ENCODE measurements at regions not wholly inside any gene's neighbourhood (a gene's known extent, or its start where the extent isn't known, plus 50 kb on each side); places are given as distances from the start of the nearest gene placed in this dataset.

DNA sequence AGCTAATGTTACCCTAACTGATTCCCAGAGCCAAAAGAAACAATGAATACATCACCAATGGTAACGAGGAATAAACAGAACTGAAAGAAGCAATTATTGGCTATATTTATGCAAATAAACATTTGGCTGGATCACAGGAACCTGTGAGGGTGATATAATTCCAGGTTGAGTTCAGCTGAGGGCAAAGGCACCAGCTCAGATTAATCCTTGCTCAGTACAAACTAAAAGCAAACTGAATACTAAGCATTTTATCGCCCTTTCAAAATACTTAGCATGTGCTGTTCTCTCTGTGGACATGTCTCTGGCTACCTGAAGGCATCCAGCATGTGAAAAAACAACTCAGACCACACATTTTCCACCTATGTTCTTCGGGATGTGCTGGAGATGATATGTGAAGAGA lies 791.7 kb downstream of the METTL4 start:
- TF ChIP-seq, protein P1, sequence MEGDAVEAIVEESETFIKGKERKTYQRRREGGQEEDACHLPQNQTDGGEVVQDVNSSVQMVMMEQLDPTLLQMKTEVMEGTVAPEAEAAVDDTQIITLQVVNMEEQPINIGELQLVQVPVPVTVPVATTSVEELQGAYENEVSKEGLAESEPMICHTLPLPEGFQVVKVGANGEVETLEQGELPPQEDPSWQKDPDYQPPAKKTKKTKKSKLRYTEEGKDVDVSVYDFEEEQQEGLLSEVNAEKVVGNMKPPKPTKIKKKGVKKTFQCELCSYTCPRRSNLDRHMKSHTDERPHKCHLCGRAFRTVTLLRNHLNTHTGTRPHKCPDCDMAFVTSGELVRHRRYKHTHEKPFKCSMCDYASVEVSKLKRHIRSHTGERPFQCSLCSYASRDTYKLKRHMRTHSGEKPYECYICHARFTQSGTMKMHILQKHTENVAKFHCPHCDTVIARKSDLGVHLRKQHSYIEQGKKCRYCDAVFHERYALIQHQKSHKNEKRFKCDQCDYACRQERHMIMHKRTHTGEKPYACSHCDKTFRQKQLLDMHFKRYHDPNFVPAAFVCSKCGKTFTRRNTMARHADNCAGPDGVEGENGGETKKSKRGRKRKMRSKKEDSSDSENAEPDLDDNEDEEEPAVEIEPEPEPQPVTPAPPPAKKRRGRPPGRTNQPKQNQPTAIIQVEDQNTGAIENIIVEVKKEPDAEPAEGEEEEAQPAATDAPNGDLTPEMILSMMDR (IDR thresholded peaks at IDR 0.05): no peak
- TF ChIP-seq POLR2A (IDR thresholded peaks at IDR 0.05) (no peak), POLR2AphosphoS5 (IDR thresholded peaks at IDR 0.05; ENCODE audit: insufficient read depth in 1 of 2, low read depth in 1 of 2) (no peak)
